Dendritic cell treated with granulocyte-macrophage colony-stimulating factor and Interleukin-4, amounts not matched to agents 40 ng/mL and 50 ng/mL, for 4 days (primary cell): ENCODE measurements at regions not wholly inside any gene's neighbourhood (a gene's known extent, or its start where the extent isn't known, plus 50 kb on each side); places are given as distances from the start of the nearest gene placed in this dataset.

ENCODE experiments used
- H3K27ac Mint-ChIP-seq: one replicate; pipeline ENCODE4 v1.8.0; 2022; ENCODE audit warnings: mild to moderate bottlenecking, mixed read lengths
- H3K27me3 Mint-ChIP-seq: one replicate; pipeline ENCODE4 v1.8.0; 2022; ENCODE audit warnings: mild to moderate bottlenecking, mixed read lengths
- H3K36me3 Mint-ChIP-seq: one replicate; pipeline ENCODE4 v1.8.0; 2022; ENCODE audit warnings: low read depth, mixed read lengths
- H3K4me1 Mint-ChIP-seq: one replicate; pipeline ENCODE4 v1.8.0; 2022; ENCODE audit warnings: low read depth, mixed read lengths
- H3K4me3 Mint-ChIP-seq: one replicate; pipeline ENCODE4 v1.8.0; 2022; ENCODE audit warnings: mild to moderate bottlenecking, moderate library complexity, mixed read lengths
- H3K9me3 Mint-ChIP-seq: one replicate; pipeline ENCODE4 v1.8.0; 2022; ENCODE audit warnings: mixed read lengths
- intact Hi-C: fragments of 100-400 bp; cut with micrococcal nuclease; formaldehyde crosslinking; loops from one replicate; pipeline ENCODE4 v1.15.0; 2022

DNA sequence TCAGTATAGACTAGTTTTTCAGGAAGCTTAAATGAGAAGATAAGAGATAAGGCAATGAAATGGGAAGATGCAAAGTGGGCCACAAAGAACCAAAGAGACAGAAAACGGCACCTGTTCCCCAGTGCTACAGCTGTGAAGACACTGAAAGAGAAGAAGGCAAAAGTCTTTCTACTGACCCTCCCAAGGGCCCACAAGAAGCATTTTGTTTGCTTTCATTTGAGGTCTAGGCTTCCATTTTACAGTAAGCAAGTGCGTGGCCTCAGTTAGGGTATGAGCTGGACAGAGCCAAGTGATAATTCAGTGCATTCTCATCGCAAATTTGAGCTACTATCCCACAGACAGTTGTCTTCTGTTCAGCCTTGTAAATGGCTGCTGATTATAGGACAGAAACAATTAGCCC, 53.4 kb upstream of the STK17B start:
- Mint-ChIP-seq H3K36me3 (no peaks in the 10 kb centered on the region), H3K4me1 (peaks cover 27% of the 10 kb centered on the region), H3K27ac (peak overlapping the region; percentile 15), H3K27me3 (no peaks in the 10 kb centered on the region), H3K4me3 (no peak overlapping the region), H3K9me3 (no peaks in the 10 kb centered on the region)
- intact Hi-C loops, result no loop called here

DNA sequence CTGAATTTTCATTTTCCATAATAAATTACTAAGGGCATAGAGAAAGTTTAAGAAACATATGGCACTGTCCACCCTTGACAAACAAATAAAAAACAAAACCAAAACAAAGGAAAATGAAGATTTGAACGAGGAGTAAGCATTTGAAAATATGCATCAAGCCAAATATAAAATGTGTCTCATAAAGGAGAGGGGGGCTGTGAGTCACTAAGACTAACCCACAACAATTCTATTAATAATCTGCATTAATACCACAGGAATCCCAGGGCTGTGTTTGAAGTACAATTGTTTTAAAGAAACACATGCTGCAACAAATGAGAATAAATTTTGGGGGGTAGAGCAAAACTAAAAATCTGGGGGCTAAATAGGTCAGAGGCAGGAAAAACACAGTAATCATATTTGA, 53.8 kb upstream of the STK17B start:
- H3K4me3 Mint-ChIP-seq, result no peak overlapping the region
- peaks cover 27% of the 10 kb centered on the region for H3K4me1 Mint-ChIP-seq
- H3K9me3 Mint-ChIP-seq, result no peaks in the 10 kb centered on the region
- no peaks in the 10 kb centered on the region for H3K27me3 Mint-ChIP-seq
- H3K27ac Mint-ChIP-seq, result no peak overlapping the region
- no peaks in the 10 kb centered on the region for H3K36me3 Mint-ChIP-seq
- intact Hi-C loops, result no loop called here

DNA sequence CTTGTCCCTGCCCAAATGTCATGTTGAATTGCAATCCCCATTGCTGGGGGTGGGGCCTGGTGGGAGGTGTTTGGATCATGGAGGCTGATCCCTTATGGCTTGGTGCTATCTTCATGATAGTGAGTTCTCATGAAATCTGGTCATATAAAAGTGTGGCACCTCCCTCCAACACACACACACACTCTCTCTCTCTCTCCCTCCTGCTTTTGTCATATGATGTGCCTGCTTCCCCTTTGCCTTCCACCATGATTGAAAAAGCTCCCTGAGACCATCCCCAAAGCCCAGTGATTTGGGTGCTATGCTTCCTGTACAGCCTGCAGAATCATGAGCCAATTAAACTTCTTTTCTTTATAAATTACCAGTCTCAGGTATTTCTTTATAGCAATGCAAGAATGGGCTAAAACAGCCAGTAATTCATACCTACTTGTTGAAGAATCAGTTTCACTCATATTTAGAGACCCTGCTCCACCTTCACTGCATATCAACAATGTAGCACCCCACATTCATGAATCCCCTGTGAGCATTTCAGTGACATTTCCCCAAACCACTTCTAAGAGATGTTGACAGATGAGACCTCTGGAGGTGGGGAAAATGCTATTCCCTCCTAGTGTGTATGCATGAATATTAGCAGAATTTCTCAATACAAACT, 54.8 kb upstream of the STK17B start:
- H3K27me3 Mint-ChIP-seq, result no peaks in the 10 kb centered on the region
- H3K36me3 Mint-ChIP-seq, result no peaks in the 10 kb centered on the region
- H3K4me3 Mint-ChIP-seq, result no peak overlapping the region
- peak overlapping the region; percentile 21 for H3K27ac Mint-ChIP-seq
- no peaks in the 10 kb centered on the region for H3K9me3 Mint-ChIP-seq
- H3K4me1 Mint-ChIP-seq, result peaks cover 27% of the 10 kb centered on the region
- intact Hi-C loops, result no loop called here

DNA sequence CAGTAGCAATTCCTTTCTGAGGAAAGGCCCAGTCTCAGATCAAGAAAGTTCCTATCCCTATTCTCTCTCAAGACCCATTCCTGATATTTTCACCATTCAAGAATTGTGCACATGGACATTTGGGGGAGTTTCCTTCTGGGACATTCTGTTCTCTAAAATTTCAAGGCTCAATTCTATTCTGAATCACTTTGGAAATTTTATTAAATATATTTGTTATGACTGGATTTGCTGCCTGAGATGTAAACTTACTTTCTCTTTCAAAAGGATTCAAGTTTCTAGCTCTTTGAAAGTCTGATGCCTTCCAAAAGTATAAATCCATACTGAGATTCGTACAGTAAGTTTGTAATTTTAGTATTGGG, 55.3 kb upstream of the STK17B start:
- intact Hi-C loops, result no loop called here
- Mint-ChIP-seq H3K9me3 (no peaks in the 10 kb centered on the region), H3K4me3 (no peak overlapping the region), H3K27me3 (no peaks in the 10 kb centered on the region), H3K27ac (no peak overlapping the region), H3K4me1 (peaks cover 27% of the 10 kb centered on the region), H3K36me3 (no peaks in the 10 kb centered on the region)

DNA sequence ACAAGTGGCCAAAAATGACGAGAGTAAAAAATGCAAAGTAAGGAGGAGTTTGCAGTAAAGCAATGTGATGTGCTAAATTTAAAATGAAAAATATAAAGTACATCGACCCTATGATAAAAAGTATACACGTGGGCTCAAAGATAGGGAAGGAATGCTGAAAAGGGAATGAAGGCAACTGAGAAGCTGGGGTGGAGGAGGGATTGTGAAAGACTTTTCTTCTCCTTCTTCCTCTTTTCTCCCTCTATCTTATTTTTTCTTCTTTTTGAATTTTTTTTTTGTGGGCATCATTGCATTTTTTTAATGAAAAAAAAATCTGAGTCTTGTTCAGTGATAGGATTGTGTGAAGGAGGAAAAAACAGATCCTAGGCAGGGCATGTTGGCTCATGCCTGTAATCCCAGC, 57.6 kb upstream of the STK17B start:
- H3K27me3 Mint-ChIP-seq, result no peaks in the 10 kb centered on the region
- no peaks in the 10 kb centered on the region for H3K9me3 Mint-ChIP-seq
- peaks cover 33% of the 10 kb centered on the region for H3K4me1 Mint-ChIP-seq
- no peak overlapping the region for H3K4me3 Mint-ChIP-seq
- peak overlapping the region; percentile 19 for H3K27ac Mint-ChIP-seq
- intact Hi-C loops, result no loop called here
- no peaks in the 10 kb centered on the region for H3K36me3 Mint-ChIP-seq

- Mint-ChIP-seq H3K4me3 (no peak overlapping the region), H3K27me3 (no peaks in the 10 kb centered on the region)
- intact Hi-C loops, result no loop called here
These were observed 58.9 kb upstream of the STK17B start for GRCh38 chr2:196230061-196230854.

DNA sequence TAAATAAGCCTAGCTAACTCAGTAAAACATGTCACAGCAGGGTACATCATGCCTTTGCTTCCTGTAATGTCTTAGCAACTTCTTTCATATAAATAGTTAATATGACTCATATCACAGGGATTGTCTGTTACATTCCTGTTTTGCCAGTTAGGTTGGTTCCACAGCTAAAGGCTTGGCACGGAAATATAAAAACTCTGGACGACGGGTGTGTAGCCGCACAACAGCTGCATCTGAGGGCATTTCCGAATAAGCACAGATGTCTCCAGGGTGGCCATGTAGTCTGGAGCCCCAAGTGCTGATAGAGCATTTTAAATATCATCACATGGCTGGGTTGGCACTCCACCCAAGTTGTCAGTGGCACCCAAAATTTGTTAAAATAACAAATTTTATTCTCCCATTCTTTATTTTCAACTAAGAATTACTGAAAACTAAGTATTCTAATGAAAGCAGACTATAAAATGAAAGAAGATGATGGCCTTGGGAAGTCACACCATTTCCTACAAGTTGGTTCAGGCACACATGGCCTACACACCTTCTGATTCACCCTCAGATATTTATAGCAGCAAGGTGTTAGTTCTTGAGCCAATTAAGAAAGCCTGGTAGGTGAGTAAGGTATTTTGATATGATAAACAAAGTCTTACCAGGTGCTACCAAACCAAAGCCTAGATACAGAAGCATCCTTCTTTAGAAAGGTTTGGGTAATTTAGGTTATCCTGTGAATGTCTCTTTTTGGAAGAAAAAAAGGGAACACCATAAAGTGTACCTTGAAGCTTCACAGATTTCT, 61.8 kb upstream of the STK17B start:
- intact Hi-C loops, result no loop called here

More at GRCh38 chr2:196230061-196230854, 58.9 kb upstream of the STK17B start:
- no peaks in the 10 kb centered on the region for H3K9me3 Mint-ChIP-seq
- H3K4me1 Mint-ChIP-seq, result peaks cover 42% of the 10 kb centered on the region
- H3K36me3 Mint-ChIP-seq, result no peaks in the 10 kb centered on the region
- H3K27ac Mint-ChIP-seq, result peak overlapping the region; percentile 30

DNA sequence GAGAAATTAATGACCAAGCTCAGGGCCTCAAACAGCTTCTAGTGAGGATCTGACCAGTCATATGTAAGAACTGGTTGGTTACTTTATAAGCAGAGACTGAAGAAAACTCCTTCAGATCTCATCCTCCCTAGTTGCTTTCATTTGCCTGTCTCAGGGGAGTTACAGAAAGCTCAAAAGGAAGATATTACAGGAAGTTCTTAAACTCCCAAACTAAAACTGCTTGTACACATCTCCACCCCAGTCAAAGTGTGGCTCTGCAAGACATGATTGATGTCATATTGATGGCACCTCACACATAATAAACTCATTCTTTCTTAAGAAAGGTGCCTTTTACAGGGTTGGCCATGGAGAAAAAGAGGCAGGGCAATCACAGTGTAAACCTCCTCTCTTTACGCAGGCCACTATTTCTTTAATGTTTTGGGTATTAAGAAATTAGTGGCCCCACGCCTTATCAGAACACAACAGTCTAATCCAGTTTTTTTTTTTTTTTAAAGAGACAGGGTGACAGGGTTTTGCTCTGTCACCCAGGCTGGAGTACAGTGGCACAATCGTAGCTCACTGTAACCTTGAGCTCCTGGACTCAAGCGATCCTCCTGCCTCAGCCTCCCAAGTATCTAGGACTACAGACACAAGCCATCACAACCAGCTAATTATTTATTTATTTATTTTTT, 62.6 kb upstream of the STK17B start:
- Mint-ChIP-seq H3K4me1 (peaks cover 33% of the 10 kb centered on the region), H3K27me3 (no peaks in the 10 kb centered on the region), H3K27ac (peak overlapping the region; percentile 34), H3K36me3 (no peaks in the 10 kb centered on the region), H3K4me3 (no peak overlapping the region), H3K9me3 (no peaks in the 10 kb centered on the region)
- intact Hi-C loops, result no loop called here

More for the DNA sequence above, 61.8 kb upstream of the STK17B start:
- Mint-ChIP-seq H3K36me3 (no peaks in the 10 kb centered on the region), H3K4me1 (peaks cover 32% of the 10 kb centered on the region), H3K27me3 (no peaks in the 10 kb centered on the region), H3K27ac (peak overlapping the region; percentile 34), H3K4me3 (no peak overlapping the region), H3K9me3 (no peaks in the 10 kb centered on the region)

- H3K9me3 Mint-ChIP-seq, result no peaks in the 10 kb centered on the region
- no peak overlapping the region for H3K27ac Mint-ChIP-seq
- H3K27me3 Mint-ChIP-seq, result no peaks in the 10 kb centered on the region
- no peak overlapping the region for H3K4me3 Mint-ChIP-seq
- H3K4me1 Mint-ChIP-seq, result peaks cover 33% of the 10 kb centered on the region
- no peaks in the 10 kb centered on the region for H3K36me3 Mint-ChIP-seq
- intact Hi-C loops, result no loop called here
These were observed 63.3 kb upstream of the STK17B start for GRCh38 chr2:196234672-196235071.

DNA sequence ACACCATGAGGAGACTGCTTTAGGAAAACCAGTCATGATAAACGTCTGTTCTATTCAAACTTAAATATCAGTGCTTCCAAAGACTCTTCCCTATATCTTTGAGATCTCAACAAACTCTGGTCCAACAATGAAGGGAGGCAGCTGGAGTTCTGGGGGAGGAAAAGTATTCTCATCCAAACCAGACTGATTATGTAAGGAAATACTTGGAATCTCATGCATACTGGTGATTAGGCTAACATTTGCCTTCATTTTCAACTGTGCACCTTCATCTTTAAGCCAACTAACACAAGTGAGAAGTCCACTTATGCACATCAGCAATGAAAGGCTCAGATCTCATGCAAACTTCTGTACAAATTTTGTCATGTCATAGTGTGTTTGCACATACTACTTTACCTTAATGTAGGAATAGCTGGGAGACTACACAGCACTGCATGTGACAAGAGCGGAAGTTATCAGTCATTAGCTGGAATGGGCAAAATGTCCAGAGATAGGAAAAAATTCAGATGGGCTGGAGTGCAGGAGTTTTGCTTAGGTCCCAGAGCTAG, 67.5 kb upstream of the STK17B start:
- peaks cover 55% of the 10 kb centered on the region for H3K4me1 Mint-ChIP-seq
- intact Hi-C loops, result no loop called here
- no peaks in the 10 kb centered on the region for H3K36me3 Mint-ChIP-seq
- H3K4me3 Mint-ChIP-seq, result no peak overlapping the region
- H3K9me3 Mint-ChIP-seq, result no peaks in the 10 kb centered on the region
- H3K27ac Mint-ChIP-seq, result peak overlapping the region; percentile 92
- no peaks in the 10 kb centered on the region for H3K27me3 Mint-ChIP-seq

DNA sequence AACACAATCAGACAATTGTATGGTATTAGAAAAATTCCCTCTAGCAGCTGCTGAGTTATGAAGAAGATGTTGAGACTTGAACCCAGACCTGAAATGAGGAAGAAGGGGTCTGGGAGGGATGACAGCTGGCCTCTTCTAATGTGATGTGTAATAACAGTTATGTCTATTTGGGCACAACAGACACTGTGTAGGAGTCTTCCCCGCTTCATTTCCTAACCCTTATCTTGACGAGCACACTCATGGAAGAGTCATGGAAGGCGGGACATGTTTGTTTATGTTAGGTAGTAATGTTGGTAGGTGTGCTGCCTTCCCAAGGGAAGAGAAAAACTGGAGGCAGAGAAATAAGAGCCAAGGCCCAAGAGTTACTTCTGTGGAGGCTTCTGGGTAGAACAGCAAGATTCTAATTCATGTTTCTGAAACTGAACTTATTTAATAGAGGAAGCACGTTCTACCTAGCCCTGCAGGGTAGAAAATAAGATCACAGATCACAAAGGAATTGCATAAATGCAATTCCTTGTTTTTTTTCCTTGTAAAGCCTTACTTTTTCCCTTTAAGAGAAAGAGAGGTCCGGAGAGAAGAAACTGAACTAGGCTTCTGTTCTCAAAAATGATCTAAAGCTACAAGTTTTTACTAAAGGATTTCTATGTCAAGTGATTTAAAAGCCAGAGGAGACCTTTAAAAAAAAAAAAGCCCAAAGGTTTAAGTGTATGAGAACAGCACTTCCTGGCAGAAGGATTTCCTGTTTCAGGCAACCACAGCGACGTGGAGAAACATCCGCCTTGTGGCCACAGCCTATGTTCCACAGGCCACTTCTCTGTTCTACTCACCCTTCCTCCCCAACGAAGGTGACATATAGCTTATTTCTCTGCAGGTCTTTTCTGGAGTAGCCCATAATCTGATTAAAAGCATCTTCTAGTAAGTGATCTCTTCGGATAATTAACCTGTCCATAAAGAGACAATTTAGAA, 68.5 kb upstream of the STK17B start:
- intact Hi-C loops, result no loop called here
- peaks cover 55% of the 10 kb centered on the region for H3K4me1 Mint-ChIP-seq
- no peaks in the 10 kb centered on the region for H3K9me3 Mint-ChIP-seq
- no peak overlapping the region for H3K4me3 Mint-ChIP-seq
- H3K27ac Mint-ChIP-seq, result peak overlapping the region; percentile 92
- no peaks in the 10 kb centered on the region for H3K36me3 Mint-ChIP-seq
- no peaks in the 10 kb centered on the region for H3K27me3 Mint-ChIP-seq

DNA sequence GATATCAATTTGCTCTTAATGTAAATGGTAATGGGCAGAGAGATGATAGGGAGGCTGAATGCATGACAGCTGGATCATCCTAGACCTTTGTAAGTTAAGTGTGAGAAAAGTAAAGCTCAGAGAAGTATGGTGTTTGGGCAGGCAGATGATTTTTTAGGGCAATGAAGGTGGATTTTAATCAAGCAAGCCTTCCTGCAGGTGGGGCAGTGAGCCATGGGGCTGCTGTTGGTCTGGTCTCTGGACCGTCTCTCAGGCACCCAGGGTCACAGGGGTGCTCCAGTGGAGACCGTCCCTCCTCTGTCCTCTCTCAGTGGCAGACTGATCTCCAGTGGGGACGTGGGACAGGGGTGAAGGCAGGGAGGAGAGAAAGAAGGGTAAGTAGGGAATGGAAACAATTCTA, 69.8 kb upstream of the STK17B start:
- Mint-ChIP-seq H3K4me3 (no peak overlapping the region), H3K9me3 (no peaks in the 10 kb centered on the region), H3K27me3 (no peaks in the 10 kb centered on the region), H3K4me1 (peaks cover 62% of the 10 kb centered on the region), H3K36me3 (no peaks in the 10 kb centered on the region), H3K27ac (peak overlapping the region; percentile 92)
- intact Hi-C loops, result no loop called here
